IMR-90 (cell line): ENCODE measurements at regions not wholly inside any gene's neighbourhood (a gene's known extent, or its start where the extent isn't known, plus 50 kb on each side); places are given as distances from the start of the nearest gene placed in this dataset.

Experiments used
- ATAC-seq: fragments of 200-7000 bp; cut with Tn5 transposase; 2 replicates; pipeline ENCODE4 v1.9.1; 2020; ENCODE audit warnings: low read depth, mild to moderate bottlenecking, moderate library complexity
- BruUV-seq: library from RNA; stranded (reverse); fragments of 400-500 nt; replicated peaks from 2 replicates; lab custom pipeline; 2021; lab: Mats Ljungman, UMichigan
- CTCF ChIA-PET: fragments of 300-600 bp; formaldehyde crosslinking; extraction: SDS; loops from one replicate; lab custom pipeline; 2021; ENCODE audit warnings: antibody characterized with exemption; lab: Yijun Ruan, JAX
- POLR2A ChIA-PET: fragments of 300-600 bp; sonication (Branson Sonifier 250); formaldehyde crosslinking; loops from one replicate; lab custom pipeline; 2022; ENCODE audit warnings: antibody characterized with exemption; ENCODE audit not compliant: unreplicated experiment; lab: Charles Lee
- DNase-seq: peaks from one replicate; pipeline ENCODE4 v3.0.0; 2013
- H2AFZ ChIP-seq: replicated peaks from 2 replicates; pipeline ENCODE3; 2013; ENCODE audit warnings: low read length, mild to moderate bottlenecking; ENCODE audit not compliant: poor library complexity
- H2AK5ac ChIP-seq: 2 replicates; pipeline ENCODE4 v1.6.1; 2013; ENCODE audit warnings: low read depth, low read length, inconsistent platforms
- H2AK9ac ChIP-seq: replicated peaks from 2 replicates; pipeline ENCODE3; 2013; ENCODE audit warnings: mild to moderate bottlenecking, low read depth, low read length, moderate library complexity; ENCODE audit not compliant: poor library complexity
- H2BK120ac ChIP-seq: 2 replicates; pipeline ENCODE4 v1.6.1; 2013; ENCODE audit warnings: low read depth, low read length, inconsistent platforms
- H2BK15ac ChIP-seq: 3 replicates; pipeline ENCODE4 v1.6.1; 2013; ENCODE audit warnings: low read depth, low read length, inconsistent platforms
- H2BK20ac ChIP-seq: 2 replicates; pipeline ENCODE4 v1.6.1; 2013; ENCODE audit warnings: low read depth, mild to moderate bottlenecking, inconsistent platforms, low read length, moderate library complexity
- H2BK5ac ChIP-seq: 2 replicates; pipeline ENCODE4 v1.6.1; 2013; ENCODE audit warnings: mild to moderate bottlenecking, low read depth, low read length, inconsistent platforms; ENCODE audit not compliant: poor library complexity, severe bottlenecking
- H3K14ac ChIP-seq: replicated peaks from 2 replicates; pipeline ENCODE4 v1.6.1; 2013; ENCODE audit warnings: low read depth, low read length, inconsistent platforms
- H3K18ac ChIP-seq: 2 replicates; pipeline ENCODE4 v1.6.1; 2013; ENCODE audit warnings: low read depth, low read length, control low read depth
- H3K23ac ChIP-seq: 2 replicates; pipeline ENCODE4 v1.6.1; 2013; ENCODE audit warnings: low read depth, low read length, inconsistent platforms
- H3K27ac ChIP-seq: 2 replicates; pipeline ENCODE4 v1.5.1; 2013; ENCODE audit warnings: mild to moderate bottlenecking, control low read depth, low read length; ENCODE audit not compliant: insufficient read depth
- H3K27me3 ChIP-seq: 2 replicates; pipeline ENCODE4 v1.6.1; 2013; ENCODE audit warnings: low read length; ENCODE audit not compliant: control insufficient read depth, insufficient read depth
- H3K36me3 ChIP-seq: 2 replicates; pipeline ENCODE4 v1.6.1; 2013; ENCODE audit warnings: low read length, mixed read lengths; ENCODE audit not compliant: control insufficient read depth, insufficient read depth
- H3K4ac ChIP-seq: 2 replicates; pipeline ENCODE4 v1.6.1; 2013; ENCODE audit warnings: low read depth, low read length, inconsistent platforms
- H3K4me1 ChIP-seq: 2 replicates; pipeline ENCODE4 v1.6.1; 2013; ENCODE audit warnings: low read length, mixed read lengths; ENCODE audit not compliant: control insufficient read depth, insufficient read depth
- H3K4me2 ChIP-seq: 2 replicates; pipeline ENCODE4 v1.6.1; 2013; ENCODE audit warnings: low read depth, mild to moderate bottlenecking, control low read depth, low read length, moderate library complexity
- H3K4me3 ChIP-seq: 2 replicates; pipeline ENCODE4 v1.5.1; 2013; ENCODE audit warnings: low read depth, mild to moderate bottlenecking, control low read depth, low read length, moderate library complexity; ENCODE audit not compliant: insufficient read depth
- H3K56ac ChIP-seq: 2 replicates; pipeline ENCODE4 v1.6.1; 2013; ENCODE audit warnings: low read length, inconsistent platforms; ENCODE audit not compliant: insufficient read depth; ENCODE audit errors: extremely low read depth
- H3K79me1 ChIP-seq, 2 experiments: 2 replicates each; pipeline ENCODE4 v1.6.1; 2013; ENCODE audit warnings: low read length in 2 of 2, inconsistent platforms in 1 of 2, low read depth in 1 of 2
- H3K9ac ChIP-seq: 2 replicates; pipeline ENCODE4 v1.6.1; 2013; ENCODE audit warnings: low read depth, low read length, control low read depth
- H3K9me1 ChIP-seq: 2 replicates; pipeline ENCODE4 v1.6.1; 2013; ENCODE audit warnings: low read length, inconsistent platforms; ENCODE audit not compliant: insufficient read depth
- H3K9me3 ChIP-seq: 2 replicates; pipeline ENCODE4 v1.6.1; 2013; ENCODE audit warnings: low read length; ENCODE audit not compliant: control insufficient read depth, insufficient read depth
- H4K20me1 ChIP-seq: 2 replicates; pipeline ENCODE4 v1.6.1; 2013; ENCODE audit warnings: low read length, inconsistent platforms; ENCODE audit not compliant: insufficient read depth
- H4K5ac ChIP-seq: 2 replicates; pipeline ENCODE4 v1.6.1; 2013; ENCODE audit warnings: mild to moderate bottlenecking, low read depth, low read length, control low read depth
- H4K8ac ChIP-seq, 2 experiments: 2 replicates each; pipeline ENCODE4 v1.6.1; 2013; ENCODE audit warnings: low read depth in 2 of 2, low read length in 2 of 2, control low read depth in 1 of 2, inconsistent platforms in 1 of 2
- H4K91ac ChIP-seq: 2 replicates; pipeline ENCODE4 v1.6.1; 2013; ENCODE audit warnings: low read depth, low read length, inconsistent platforms; ENCODE audit not compliant: insufficient read depth
- FOS ChIP-seq: fragments of 150-350 bp; IDR thresholded peaks from 2 replicates; pipeline ENCODE4 v1.6.1; 2016; ENCODE audit warnings: low read depth, low read length
- MXI1 ChIP-seq: IDR thresholded peaks from 2 replicates; pipeline ENCODE4 v1.6.1; 2012; ENCODE audit warnings: low read depth, mild to moderate bottlenecking, low read length, moderate library complexity, borderline replicate concordance
- dilution Hi-C: fragments of 300-500 bp; cut with HindIII; formaldehyde crosslinking; loops from one replicate; pipeline ENCODE4 v1.14.3; 2018; ENCODE audit warnings: low sequenced_read_pairs; ENCODE audit not compliant: unreplicated experiment
- in situ Hi-C: fragments of 300-500 bp; cut with MboI; formaldehyde crosslinking; loops from 3 replicates; pipeline ENCODE4 v1.14.3; 2019; ENCODE audit warnings: low sequenced_read_pairs, inconsistent platforms, mixed read lengths
- intact Hi-C: fragments of 100-400 bp; cut with micrococcal nuclease; formaldehyde crosslinking; loops from 2 replicates; pipeline ENCODE4 v1.10.0; 2022
- TF ChIP-seq, protein P1 (sequence below): fragments of 150-350 bp; IDR thresholded peaks from 2 replicates; pipeline ENCODE4 v1.6.1; 2017; ENCODE audit warnings: mild to moderate bottlenecking, antibody characterized with exemption, low read length, low read depth

DNA sequence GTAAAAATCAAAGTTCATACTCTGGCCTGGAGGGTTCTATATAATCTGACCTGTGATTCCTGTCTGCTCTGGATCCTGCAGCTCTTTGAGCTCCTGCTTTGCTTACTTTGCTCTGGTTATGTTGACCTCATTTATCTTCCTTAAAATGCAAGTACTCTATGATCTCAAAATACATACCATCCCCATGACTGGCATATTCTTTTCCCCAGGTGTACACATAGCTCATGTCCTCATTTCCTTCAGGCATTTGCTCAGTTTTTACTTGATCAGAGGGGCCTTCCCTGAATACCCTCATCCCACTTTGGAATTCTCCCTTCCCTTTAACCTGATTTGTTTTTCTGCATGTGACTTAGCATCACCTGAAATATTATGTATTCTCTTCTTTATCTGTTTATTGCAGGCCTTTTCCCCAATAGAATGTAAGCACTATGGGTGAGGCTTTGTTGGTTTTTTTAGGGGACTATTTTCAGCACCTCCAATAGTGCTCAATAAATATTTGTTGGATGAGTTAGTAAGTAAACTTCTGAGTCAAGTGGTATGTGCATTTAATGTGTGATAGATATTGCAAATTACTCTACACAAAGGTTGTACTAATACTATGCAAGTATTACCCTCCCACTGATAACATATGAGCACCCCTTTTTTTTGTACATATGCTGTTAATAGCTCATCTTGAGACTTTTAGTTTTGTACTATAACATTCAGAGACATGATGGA, 211.5 kb downstream of the NMUR2 start:
- H2BK20ac ChIP-seq, result no peak overlapping the region
- TF ChIP-seq, protein P1, sequence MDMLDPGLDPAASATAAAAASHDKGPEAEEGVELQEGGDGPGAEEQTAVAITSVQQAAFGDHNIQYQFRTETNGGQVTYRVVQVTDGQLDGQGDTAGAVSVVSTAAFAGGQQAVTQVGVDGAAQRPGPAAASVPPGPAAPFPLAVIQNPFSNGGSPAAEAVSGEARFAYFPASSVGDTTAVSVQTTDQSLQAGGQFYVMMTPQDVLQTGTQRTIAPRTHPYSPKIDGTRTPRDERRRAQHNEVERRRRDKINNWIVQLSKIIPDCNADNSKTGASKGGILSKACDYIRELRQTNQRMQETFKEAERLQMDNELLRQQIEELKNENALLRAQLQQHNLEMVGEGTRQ, result no peak
- no peak for TF ChIP-seq MXI1
- no peak for TF ChIP-seq FOS

More for the DNA sequence above, 211.5 kb downstream of the NMUR2 start:
- Histone ChIP-seq H3K79me1 (no peaks in the 10 kb centered on the region), H3K4me1 (no peaks in the 10 kb centered on the region), H4K8ac (no peak overlapping the region), H3K9me3 (0 out of 2 replicates have a peak, but pooled peaks cover 2% of the 10 kb centered on the region), H3K14ac (no peak overlapping the region), H3K4ac (no peak overlapping the region), H3K18ac (no peak overlapping the region), H3K4me2 (no peak overlapping the region), H4K20me1 (no peaks in the 10 kb centered on the region), H2BK15ac (no peak overlapping the region), H2AK5ac (no peak overlapping the region), H2AFZ (no peak overlapping the region), H3K9ac (no peak overlapping the region), H3K9me1 (no peaks in the 10 kb centered on the region), H2BK5ac (no peak overlapping the region), H3K27me3 (no peaks in the 10 kb centered on the region), H4K5ac (no peak overlapping the region), H3K23ac (no peak overlapping the region), H3K27ac (no peak overlapping the region), H3K4me3 (no peak overlapping the region), H3K56ac (no peak overlapping the region), H2AK9ac (no peak overlapping the region), H3K36me3 (no peaks in the 10 kb centered on the region), H2BK120ac (no peak overlapping the region), H4K91ac (no peak overlapping the region)
- BruUV-seq, result no TSS peak
- ChIA-PET POLR2A (no interaction called here), CTCF (no interaction called here)
- no peak for ATAC-seq
- dilution Hi-C loops, result no loop called here
- in situ Hi-C loops, result no loop called here
- no peak for DNase-seq
- intact Hi-C loops, result no loop called here
